ENCODE measurements at regions not wholly inside any gene's neighbourhood (a gene's known extent, or its start where the extent isn't known, plus 50 kb on each side); places are given as distances from the start of the nearest gene placed in this dataset.

GRCh38 chr10:55474258-55474657, 673.2 kb upstream of the PCDH15 start:
- no peak for TF ChIP-seq CTCF (IDR thresholded peaks at IDR 0.05; ENCODE audit: low read depth, low read length)
- Histone ChIP-seq H3K4me3 (no peak overlapping the region), H3K27me3 (no peaks in the 10 kb centered on the region), H3K9me3 (ENCODE audit: low read depth) (no peaks in the 10 kb centered on the region), H3K27ac (no peak overlapping the region), H3K4me1 (ENCODE audit: low read depth) (no peaks in the 10 kb centered on the region), H3K36me3 (no peaks in the 10 kb centered on the region)
- no peak for DNase-seq (ENCODE audit: low read depth in 1 of 2, low spot score in 1 of 2)

GRCh38 chr10:55470840-55471239, 669.8 kb upstream of the PCDH15 start:
- Histone ChIP-seq H3K27ac (no peak overlapping the region), H3K9me3 (ENCODE audit: low read depth) (no peaks in the 10 kb centered on the region), H3K27me3 (no peaks in the 10 kb centered on the region), H3K4me3 (no peak overlapping the region), H3K4me1 (ENCODE audit: low read depth) (no peaks in the 10 kb centered on the region), H3K36me3 (no peaks in the 10 kb centered on the region)
- DNase-seq (ENCODE audit: low read depth in 1 of 2, low spot score in 1 of 2): no peak
- no peak for TF ChIP-seq CTCF (IDR thresholded peaks at IDR 0.05; ENCODE audit: low read depth, low read length)

GRCh38 chr10:55466806-55467504, 665.9 kb upstream of the PCDH15 start:
- H3K9me3 ChIP-seq (ENCODE audit: low read depth): no peaks in the 10 kb centered on the region
- no peak overlapping the region for H3K4me3 ChIP-seq
- H3K27ac ChIP-seq: no peak overlapping the region
- H3K36me3 ChIP-seq: no peaks in the 10 kb centered on the region
- TF ChIP-seq CTCF (IDR thresholded peaks at IDR 0.05; ENCODE audit: low read depth, low read length): no peak
- no peak for DNase-seq (ENCODE audit: low read depth in 1 of 2, low spot score in 1 of 2)
- no peaks in the 10 kb centered on the region for H3K4me1 ChIP-seq (ENCODE audit: low read depth)
- H3K27me3 ChIP-seq: no peaks in the 10 kb centered on the region

- Histone ChIP-seq H3K27me3 (no peaks in the 10 kb centered on the region), H3K9me3 (ENCODE audit: low read depth) (no peaks in the 10 kb centered on the region), H3K27ac (no peak overlapping the region), H3K36me3 (no peaks in the 10 kb centered on the region), H3K4me1 (ENCODE audit: low read depth) (no peaks in the 10 kb centered on the region), H3K4me3 (no peak overlapping the region)
- no peak for DNase-seq (ENCODE audit: low read depth in 1 of 2, low spot score in 1 of 2)
- TF ChIP-seq CTCF (IDR thresholded peaks at IDR 0.05; ENCODE audit: low read depth, low read length): no peak
Observed at GRCh38 chr10:55464083-55464482, 663.1 kb upstream of the PCDH15 start.

- no peak for DNase-seq (ENCODE audit: low read depth in 1 of 2, low spot score in 1 of 2)
- no peak overlapping the region for H3K27ac ChIP-seq
- TF ChIP-seq CTCF (IDR thresholded peaks at IDR 0.05; ENCODE audit: low read depth, low read length): no peak
- no peaks in the 10 kb centered on the region for H3K27me3 ChIP-seq
- no peaks in the 10 kb centered on the region for H3K36me3 ChIP-seq
- H3K9me3 ChIP-seq (ENCODE audit: low read depth): no peaks in the 10 kb centered on the region
- no peaks in the 10 kb centered on the region for H3K4me1 ChIP-seq (ENCODE audit: low read depth)
- H3K4me3 ChIP-seq: no peak overlapping the region
Observed at GRCh38 chr10:55460008-55460407, 659.0 kb upstream of the PCDH15 start.
